ENCODE measurements at regions not wholly inside any gene's neighbourhood (a gene's known extent, or its start where the extent isn't known, plus 50 kb on each side); places are given as distances from the start of the nearest gene placed in this dataset.

- FAIRE-seq (no peak), DNase-seq (ENCODE audit: low read depth in 1 of 2, low spot score in 2 of 2) (no peak)
- Histone ChIP-seq H4K20me1 (replicated peaks in 1 of 2; ENCODE audit: control insufficient read depth in 1 of 2, insufficient read depth in 2 of 2, low read length in 2 of 2) (no peaks in the 10 kb centered on the region), H3K23me2 (ENCODE audit: low read depth, low read length) (peaks cover 1% of the 10 kb centered on the region; the same call in 1 of the 2 replicates), H3K56ac (replicated peaks; ENCODE audit: insufficient read length, low read depth, low read length) (no peak overlapping the region), H3K23ac (ENCODE audit: insufficient read length) (no peak overlapping the region), H3K4me3 (ENCODE audit: extremely low read depth in 1 of 4, insufficient read depth in 2 of 4, low read depth in 3 of 4, low read length in 4 of 4) (no peak overlapping the region), H2BK15ac (ENCODE audit: low read length) (no peak overlapping the region), H3K14ac (ENCODE audit: insufficient read length) (no peak overlapping the region), H3K4me2 (ENCODE audit: insufficient read depth in 1 of 2, low read depth in 2 of 2, low read length in 2 of 2) (no peak overlapping the region), H2AK5ac (ENCODE audit: low read depth, low read length) (no peak overlapping the region), H3K36me3 (ENCODE audit: control insufficient read depth in 2 of 4, insufficient read depth in 4 of 4, low read length in 3 of 4) (no peaks in the 10 kb centered on the region), H3K4ac (replicated peaks; ENCODE audit: insufficient read length, low read depth, low read length) (no peak overlapping the region), H2AFZ (ENCODE audit: low read length) (no peak overlapping the region), H3K79me2 (ENCODE audit: control insufficient read depth in 1 of 2, insufficient read depth in 2 of 2, low read length in 2 of 2) (no peaks in the 10 kb centered on the region), H4K91ac (replicated peaks; ENCODE audit: insufficient read length, low read length) (no peak overlapping the region), H4K5ac (ENCODE audit: insufficient read length, low read depth, low read length) (no peak overlapping the region), H2BK20ac (ENCODE audit: low read length) (no peak overlapping the region), H2BK120ac (replicated peaks; ENCODE audit: low read depth, low read length) (no peak overlapping the region), H3K9ac (replicated peaks in 1 of 4; ENCODE audit: extremely low read depth in 1 of 4, low read depth in 3 of 4, low read length in 3 of 4) (no peak overlapping the region), H3K27ac (ENCODE audit: low read depth, low read length) (no peak overlapping the region), H2BK5ac (ENCODE audit: low read depth, low read length) (no peak overlapping the region), H3K4me1 (replicated peaks in 1 of 4; ENCODE audit: control insufficient read depth in 3 of 4, insufficient read depth in 4 of 4, low read length in 3 of 4) (peaks cover 0 to 6% (median 0%) of the 10 kb centered on the region in 4 experiments; a peak in 2 of 7 replicates), H3K79me1 (ENCODE audit: low read depth, low read length) (no peaks in the 10 kb centered on the region), H2BK12ac (ENCODE audit: low read depth, low read length) (no peak overlapping the region), H3K27me3 (replicated peaks in 1 of 4; ENCODE audit: control insufficient read depth in 3 of 4, extremely low read depth in 1 of 4, insufficient read depth in 3 of 4, low read length in 3 of 4) (no peaks in the 10 kb centered on the region), H3K18ac (ENCODE audit: extremely low read depth, low read length) (no peak overlapping the region), H3K9me3 (ENCODE audit: insufficient read depth in 2 of 2, low read depth in 1 of 2, low read length in 1 of 2) (no peaks in the 10 kb centered on the region), H4K8ac (ENCODE audit: extremely low read depth, insufficient read depth, low read length) (no peak overlapping the region)
- POLR2A ChIA-PET (ENCODE audit: partially characterized antibody), result no interaction called here
- CTCF ChIA-PET (ENCODE audit: partially characterized antibody), result no interaction called here
- TF ChIP-seq FOSL1 (IDR thresholded peaks at IDR 0.05; ENCODE audit: insufficient read depth, low read depth, low read length), result no peak
- no peak for TF ChIP-seq TEAD4 (IDR thresholded peaks at IDR 0.05; ENCODE audit: low read depth, low read length)
- no peak for TF ChIP-seq TCF12 (IDR thresholded peaks at IDR 0.05; ENCODE audit: low read depth, low read length)
- no peak for TF ChIP-seq CHD2 (IDR thresholded peaks at IDR 0.05; ENCODE audit: low read length)
- no peak for TF ChIP-seq TBP (IDR thresholded peaks at IDR 0.05; ENCODE audit: low read depth, low read length)
- TF ChIP-seq ZNF274 (IDR thresholded peaks at IDR 0.05; ENCODE audit: borderline replicate concordance, extremely low read depth, low read length), result no peak
- no peak for TF ChIP-seq USF2 (IDR thresholded peaks at IDR 0.05; ENCODE audit: low read length)
- TF ChIP-seq JUND (IDR thresholded peaks at IDR 0.05; ENCODE audit: low read length), result no peak
Measured at GRCh38 chr3:95717048-95717447, 1097.3 kb upstream of the EPHA6 start.

All from H1 (cell line).